ENCODE measurements at regions not wholly inside any gene's neighbourhood (a gene's known extent, or its start where the extent isn't known, plus 50 kb on each side); places are given as distances from the start of the nearest gene placed in this dataset.
"Not testable (repeated sequence)": the region's sequence is repeated elsewhere in the genome, so short reads cannot be mapped to it uniquely, and the experiment has no call there.

GRCh38 chr6:57708061-57708460 is 390.6 kb downstream of the PRIM2 start:
- DNase-seq (ENCODE audit: low spot score) = not testable (repeated sequence)

- DNase-seq (ENCODE audit: low spot score) = not testable (repeated sequence)
These were observed 405.1 kb downstream of the PRIM2 start for GRCh38 chr6:57722546-57722945.

- not testable (repeated sequence) for DNase-seq (ENCODE audit: low spot score)
These were observed 406.5 kb downstream of the PRIM2 start for GRCh38 chr6:57723815-57724401.

GRCh38 chr6:57729407-57729806 is 412.0 kb downstream of the PRIM2 start:
- DNase-seq (ENCODE audit: low spot score) = not testable (repeated sequence)

- DNase-seq (ENCODE audit: low spot score) = not testable (repeated sequence)
These were observed 413.3 kb downstream of the PRIM2 start for GRCh38 chr6:57730726-57731125.

- not testable (repeated sequence) for DNase-seq (ENCODE audit: low spot score)
These were observed 430.3 kb downstream of the PRIM2 start for GRCh38 chr6:57747716-57748115.

- DNase-seq (ENCODE audit: low spot score) = not testable (repeated sequence)
These were observed 442.4 kb downstream of the PRIM2 start for GRCh38 chr6:57759850-57760249.

GRCh38 chr6:57792720-57793397 is 475.4 kb downstream of the PRIM2 start:
- not testable (repeated sequence) for DNase-seq (ENCODE audit: low spot score)

- not testable (repeated sequence) for DNase-seq (ENCODE audit: low spot score)
These were observed 475.9 kb downstream of the PRIM2 start for GRCh38 chr6:57793398-57793762.

- not testable (repeated sequence) for DNase-seq (ENCODE audit: low spot score)
These were observed 482.5 kb downstream of the PRIM2 start for GRCh38 chr6:57799703-57800479.

- not testable (repeated sequence) for DNase-seq (ENCODE audit: low spot score)
These were observed 491.2 kb downstream of the PRIM2 start for GRCh38 chr6:57808581-57808980.

- not testable (repeated sequence) for DNase-seq (ENCODE audit: low spot score)
These were observed 492.0 kb downstream of the PRIM2 start for GRCh38 chr6:57809454-57809853.

- DNase-seq (ENCODE audit: low spot score) = not testable (repeated sequence)
These were observed 496.0 kb downstream of the PRIM2 start for GRCh38 chr6:57813271-57814075.

- DNase-seq (ENCODE audit: low spot score) = not testable (repeated sequence)
These were observed 498.4 kb downstream of the PRIM2 start for GRCh38 chr6:57815826-57816225.

- not testable (repeated sequence) for DNase-seq (ENCODE audit: low spot score)
These were observed 503.9 kb downstream of the PRIM2 start for GRCh38 chr6:57821325-57821724.

GRCh38 chr6:57822448-57822847 is 505.0 kb downstream of the PRIM2 start:
- DNase-seq (ENCODE audit: low spot score) = not testable (repeated sequence)

- no peak for DNase-seq (ENCODE audit: low spot score)
These were observed 505.5 kb downstream of the PRIM2 start for GRCh38 chr6:57822896-57823358.

- DNase-seq (ENCODE audit: low spot score) = not testable (repeated sequence)
These were observed 520.3 kb downstream of the PRIM2 start for GRCh38 chr6:57837622-57838209.

GRCh38 chr6:57841551-57841950 is 524.1 kb downstream of the PRIM2 start:
- DNase-seq (ENCODE audit: low spot score) = not testable (repeated sequence)

- DNase-seq (ENCODE audit: low spot score) = not testable (repeated sequence)
These were observed 536.4 kb downstream of the PRIM2 start for GRCh38 chr6:57853745-57854407.

All from NAMALWA (cell line).